Renal cortical epithelial cell (primary cell): ENCODE measurements at regions not wholly inside any gene's neighbourhood (a gene's known extent, or its start where the extent isn't known, plus 50 kb on each side); places are given as distances from the start of the nearest gene placed in this dataset.

Experiments used
- DNase-seq: peaks from one replicate; pipeline ENCODE4 v3.0.0-alpha.2; 2011; ENCODE audit warnings: low read depth

DNA sequence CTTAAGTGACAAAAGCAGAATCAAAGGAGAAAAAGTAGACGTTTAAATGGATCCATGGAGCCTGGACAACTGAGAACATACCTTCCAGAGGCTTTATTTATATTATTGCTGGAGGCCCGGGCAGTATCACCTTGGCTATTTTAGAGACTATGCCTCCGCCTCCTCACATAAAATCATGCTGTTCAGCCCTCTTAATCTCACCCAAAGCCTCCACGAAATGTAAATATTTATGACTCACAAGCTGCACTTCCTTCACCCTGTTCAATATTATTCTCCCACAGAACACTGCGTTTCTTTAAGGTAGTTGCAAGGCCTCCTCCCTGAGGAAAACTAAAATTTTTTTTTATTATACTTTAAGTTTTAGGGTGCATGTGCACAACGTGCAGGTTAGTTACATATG is 478.6 kb upstream of the ACVR2A start:
- DNase-seq: no peak

DNA sequence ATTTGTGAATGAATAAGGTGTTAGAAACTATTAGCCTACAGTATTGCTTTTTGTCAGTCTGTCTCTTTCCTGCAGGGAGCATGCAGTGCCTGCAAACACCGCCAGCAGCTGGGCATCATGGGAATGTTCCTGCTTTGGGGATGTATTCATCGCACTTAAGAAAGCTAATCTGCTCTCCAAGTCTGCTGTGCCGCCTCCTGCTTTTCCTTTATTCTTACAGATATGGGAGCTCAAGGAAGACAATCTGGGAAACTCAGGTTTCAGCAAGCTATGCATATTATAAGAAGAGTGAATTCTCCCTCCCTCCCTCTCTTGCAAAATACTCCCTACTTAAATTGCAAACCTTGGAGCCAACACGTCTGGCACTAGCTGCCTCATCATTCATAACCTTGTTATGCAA is 479.2 kb upstream of the ACVR2A start:
- no peak for DNase-seq

DNA sequence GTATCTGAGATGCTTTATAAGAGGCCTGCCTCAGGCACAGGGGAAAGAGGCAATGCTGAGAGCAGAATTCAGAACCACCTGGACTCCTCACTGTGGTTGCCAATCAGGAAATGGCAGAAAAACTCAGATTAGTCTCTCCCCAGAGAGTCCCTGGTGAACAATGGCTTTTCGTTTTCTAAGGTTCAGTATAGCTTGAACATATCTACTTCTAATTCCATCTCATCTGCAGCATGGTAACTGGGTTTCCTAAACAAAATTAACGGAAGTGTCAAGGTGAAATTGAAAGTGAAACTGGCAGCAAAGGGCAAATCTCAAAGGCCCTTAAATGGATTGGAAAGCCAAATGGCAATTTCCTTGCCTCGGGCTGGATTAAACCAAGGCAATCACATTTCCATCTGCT is 480.2 kb upstream of the ACVR2A start:
- DNase-seq: peak; percentile 29

DNA sequence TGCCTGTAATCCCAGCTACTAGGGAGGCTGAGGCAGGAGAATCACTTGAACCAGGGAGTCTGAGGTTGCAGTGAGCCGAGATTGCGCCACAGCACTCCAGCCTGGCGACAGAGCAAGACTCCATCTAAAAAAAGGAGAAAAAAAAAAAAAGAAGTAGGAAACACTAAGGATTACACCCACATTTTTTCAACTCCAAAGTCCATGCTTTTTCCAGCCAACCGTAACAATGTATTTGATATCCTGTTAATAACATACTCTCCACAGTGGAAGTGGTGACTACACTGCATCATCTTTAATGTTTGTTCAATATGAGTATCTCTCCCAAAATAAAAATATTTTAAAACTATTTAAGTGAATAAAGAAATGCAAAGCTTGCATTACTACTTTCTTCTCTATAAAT is 481.6 kb upstream of the ACVR2A start:
- DNase-seq: peak; percentile 61

DNA sequence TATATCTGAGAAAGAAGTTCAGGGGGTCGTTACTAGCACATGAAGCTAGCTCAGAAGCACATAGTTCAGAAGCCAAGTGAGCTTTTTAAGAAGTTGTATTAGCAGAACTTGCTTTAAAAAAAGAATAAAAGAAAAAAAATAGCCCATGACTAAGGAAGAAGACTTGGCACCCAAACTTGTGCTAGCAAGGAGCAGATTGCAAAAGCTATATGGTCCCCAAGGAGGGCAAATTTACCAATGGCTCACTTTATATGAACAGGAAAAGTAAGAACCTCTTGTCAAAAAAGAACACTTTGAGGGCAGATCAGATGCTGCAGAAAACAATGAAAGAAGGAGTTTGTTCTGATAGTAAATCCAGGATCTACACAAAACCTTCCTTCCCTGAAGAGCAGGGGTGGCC is 486.5 kb upstream of the ACVR2A start:
- no peak for DNase-seq

DNA sequence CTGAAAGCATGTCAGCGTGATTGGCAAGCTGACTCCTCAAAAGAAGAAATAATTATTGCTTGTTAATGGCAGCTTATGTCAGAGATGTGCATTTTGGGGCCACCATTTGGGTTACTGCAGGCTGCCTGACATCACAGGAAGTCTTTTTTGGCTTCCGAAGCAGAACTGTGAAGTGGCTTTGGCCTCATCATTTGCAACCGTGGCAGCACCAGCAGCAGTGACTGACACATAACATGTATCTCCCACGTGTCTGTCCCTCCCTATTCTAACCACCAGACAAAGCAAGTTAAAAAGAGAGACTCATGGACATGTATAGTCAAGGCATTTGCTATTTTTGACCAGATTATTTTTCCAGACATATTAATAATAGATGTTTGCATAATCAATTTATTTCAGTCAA is 488.7 kb upstream of the ACVR2A start:
- no peak for DNase-seq

DNA sequence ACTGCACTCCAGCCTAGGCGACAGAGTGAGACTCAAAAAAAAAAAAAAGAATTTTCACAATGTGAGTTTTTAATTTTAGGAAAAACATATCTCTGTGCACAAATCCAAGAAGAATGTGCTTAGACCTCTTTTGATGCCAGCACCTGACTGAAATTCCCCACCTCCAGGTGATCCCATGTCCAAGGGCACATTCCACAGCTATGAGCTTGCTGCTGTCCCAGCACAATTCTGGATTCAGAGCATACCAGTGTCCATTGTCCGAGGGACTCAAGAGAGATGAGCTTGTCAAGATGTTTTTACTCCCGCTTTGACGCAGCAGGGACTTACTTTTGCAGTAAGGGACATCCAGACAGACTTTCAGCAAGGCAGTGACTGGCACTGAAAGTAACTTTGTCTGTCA is 489.1 kb upstream of the ACVR2A start:
- DNase-seq: peak; percentile 29

DNA sequence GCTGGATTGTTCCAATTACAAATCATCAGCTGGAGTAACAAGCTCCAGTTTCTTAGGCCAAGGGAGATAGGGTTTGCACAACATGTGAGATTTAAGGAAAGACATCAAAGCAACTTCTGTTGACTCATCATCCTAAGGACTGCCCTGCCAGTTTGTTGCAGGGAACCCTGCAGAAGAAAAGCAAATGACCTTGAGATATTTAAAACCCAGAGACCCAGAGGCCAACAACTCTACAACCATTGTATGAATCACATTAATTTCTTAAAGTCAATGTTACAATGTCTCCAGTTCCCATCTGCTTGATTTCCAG is 491.8 kb upstream of the ACVR2A start:
- DNase-seq: no peak

DNA sequence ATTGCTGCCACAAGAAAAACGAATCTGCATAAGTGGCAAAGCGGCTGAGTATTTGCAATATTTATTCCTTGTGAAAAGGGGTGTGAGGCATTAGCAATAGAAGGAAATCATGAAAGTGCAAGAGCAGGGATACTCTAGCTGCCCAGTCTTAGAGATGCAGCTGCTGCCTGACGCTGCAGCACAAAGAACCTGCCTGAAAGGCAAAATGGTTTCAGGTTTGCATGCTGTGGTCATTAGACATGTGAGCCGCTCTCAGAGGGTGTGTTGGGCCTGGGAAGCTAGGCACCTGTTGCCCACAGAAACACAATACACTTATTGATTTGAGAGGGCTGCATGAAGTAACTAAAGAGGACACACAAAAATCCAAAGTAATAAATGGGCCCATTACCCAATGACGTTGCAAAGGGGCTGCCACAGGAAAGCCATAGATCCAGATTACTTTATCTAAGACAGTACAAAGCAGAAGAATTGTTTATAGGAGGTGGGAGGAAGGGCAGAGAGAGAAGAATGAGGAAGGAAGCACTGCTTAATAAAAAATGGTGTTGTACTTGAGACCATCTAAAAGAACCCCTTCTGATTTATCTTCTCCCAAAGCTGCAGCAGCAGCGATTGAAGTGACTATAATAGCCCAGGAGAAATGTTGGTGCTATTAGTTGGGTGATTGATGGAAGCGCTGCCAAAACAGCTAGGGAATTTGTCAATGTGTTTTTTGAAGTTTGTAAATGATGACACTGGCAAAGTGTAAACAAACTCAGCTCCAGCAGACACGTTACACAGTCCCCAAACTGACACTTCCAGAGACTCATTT is 492.4 kb upstream of the ACVR2A start:
- DNase-seq: no peak

DNA sequence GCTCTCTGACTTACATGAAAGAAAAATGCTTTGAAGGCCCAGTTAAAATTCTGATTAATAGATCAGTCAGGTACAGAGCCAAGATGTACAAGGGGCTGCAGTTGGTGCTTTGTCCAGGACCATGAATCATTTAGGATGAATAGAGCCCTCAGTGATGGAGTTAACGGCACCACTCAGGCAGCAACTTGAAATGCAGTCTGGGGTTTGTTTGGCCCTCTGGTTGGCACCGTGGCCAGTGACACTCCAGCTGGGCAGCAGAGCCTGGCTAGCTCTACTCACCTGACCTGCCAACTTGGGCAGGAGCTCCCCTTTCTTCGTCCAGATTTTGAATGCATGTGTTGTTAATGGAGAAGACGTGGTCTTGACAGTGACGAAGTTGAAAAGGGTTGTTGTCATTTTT is 493.0 kb upstream of the ACVR2A start:
- DNase-seq: no peak

DNA sequence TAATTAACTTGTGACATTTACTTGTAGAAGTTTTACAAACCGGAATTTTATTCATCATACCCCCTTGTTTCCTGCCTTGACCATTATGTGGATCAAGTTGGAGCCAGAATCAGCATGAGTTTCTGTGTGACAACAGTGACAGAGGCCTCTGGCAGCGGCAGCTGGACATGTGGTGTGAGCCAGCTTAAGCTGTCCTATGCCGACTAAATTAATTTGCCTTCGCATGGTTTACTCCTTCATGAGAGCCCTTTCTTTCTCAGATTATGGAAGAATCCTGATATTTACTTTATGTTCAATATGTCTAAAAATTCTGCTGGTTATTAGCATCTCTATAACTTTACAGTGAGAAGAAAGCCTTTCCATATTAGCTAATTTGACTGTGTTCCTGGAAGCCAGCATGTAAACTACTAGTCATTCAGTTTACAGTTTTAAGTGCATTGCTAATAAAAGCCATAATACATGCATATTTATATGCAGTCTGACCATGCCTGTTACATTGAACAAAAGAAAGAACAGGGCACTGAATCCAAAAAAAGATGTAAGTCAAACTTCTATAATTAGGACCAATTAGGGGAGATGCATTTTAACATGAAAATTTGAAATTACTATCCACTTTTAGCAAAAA is 495.8 kb upstream of the ACVR2A start:
- DNase-seq: peak; percentile 15

DNA sequence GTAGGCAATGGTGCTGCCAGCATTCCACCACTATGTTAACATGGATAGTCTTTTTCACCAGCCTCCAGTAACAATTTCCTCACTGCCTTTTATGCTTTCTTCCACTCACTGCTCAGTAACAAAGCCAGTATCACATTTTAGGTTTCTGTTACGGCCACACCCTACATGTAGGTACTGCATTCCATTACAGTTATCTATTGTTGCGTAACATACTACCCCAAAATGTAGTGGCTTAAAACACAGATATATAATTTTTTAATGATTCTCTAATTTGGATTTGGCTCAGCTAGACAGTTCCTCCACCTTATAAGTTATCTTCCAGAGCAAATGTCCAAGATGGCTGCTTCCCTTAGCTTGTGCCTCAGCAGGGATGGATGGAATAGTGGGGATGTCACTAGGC is 498.7 kb upstream of the ACVR2A start:
- no peak for DNase-seq

DNA sequence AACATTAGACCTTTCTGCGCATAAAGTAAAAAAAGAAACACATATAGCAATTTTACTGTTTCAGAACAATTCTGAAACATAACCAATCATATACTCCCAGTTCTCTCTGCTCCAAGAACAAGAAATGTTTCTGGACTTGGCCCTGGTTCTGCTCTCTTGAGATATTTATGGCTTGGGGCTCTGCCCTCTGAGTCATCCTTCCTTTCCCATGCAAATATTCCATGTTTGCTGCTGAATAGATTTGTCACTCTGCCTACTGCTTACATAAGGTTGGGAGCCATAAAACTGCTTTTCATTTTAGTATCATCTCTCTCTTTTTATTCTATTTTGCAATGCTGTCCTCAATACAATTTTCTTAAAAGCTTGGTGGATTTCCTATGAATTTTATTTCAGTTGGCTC is 499.6 kb upstream of the ACVR2A start:
- DNase-seq: peak; percentile 37

DNA sequence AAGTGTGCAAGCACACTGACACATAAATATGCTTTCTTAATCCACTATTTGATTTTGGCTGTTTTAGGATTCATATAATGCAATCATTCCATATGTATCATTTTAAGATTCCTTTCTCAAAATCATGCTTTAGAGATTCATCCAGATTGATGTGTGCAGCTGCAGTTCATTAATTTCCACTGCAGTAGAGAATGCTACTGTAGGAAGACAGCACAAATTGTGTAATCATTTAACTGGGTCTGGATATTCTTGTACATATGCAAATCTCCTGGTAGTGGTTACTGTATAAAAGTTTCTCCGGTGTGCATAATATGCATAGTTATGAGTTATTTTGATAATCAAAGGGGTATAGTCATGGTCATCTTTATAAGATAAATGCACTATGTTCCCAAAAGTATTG is 502.5 kb upstream of the ACVR2A start:
- no peak for DNase-seq

DNA sequence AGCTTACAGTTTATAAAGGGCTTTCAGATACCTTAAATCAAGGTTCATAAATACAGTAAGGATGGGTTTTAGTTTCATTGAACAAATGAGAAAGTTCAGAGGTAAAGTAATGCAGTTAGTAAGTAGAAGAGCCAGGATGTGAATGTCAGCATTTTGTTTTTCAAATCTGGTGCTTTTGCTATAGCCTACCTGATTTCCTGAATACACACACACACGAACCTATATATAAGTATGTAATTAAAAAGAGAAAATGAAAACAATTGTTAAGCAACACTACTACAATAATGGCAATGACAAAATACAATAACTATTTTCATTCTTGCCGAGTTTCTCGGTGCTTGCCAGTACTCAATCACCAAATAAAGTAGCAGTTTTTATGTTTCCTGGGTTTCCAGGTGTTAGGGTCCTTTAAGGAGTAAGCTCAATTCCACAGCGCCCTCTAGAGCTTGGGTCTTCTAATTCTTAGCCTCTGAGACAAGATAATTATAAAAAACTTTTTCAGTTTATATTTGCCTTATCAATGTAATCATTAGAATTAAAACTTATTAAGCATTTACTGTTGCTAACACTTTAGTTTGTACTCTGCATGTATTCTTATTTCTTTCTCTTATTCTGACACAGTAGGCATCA is 512.9 kb upstream of the ACVR2A start:
- DNase-seq: peak; percentile 59

DNA sequence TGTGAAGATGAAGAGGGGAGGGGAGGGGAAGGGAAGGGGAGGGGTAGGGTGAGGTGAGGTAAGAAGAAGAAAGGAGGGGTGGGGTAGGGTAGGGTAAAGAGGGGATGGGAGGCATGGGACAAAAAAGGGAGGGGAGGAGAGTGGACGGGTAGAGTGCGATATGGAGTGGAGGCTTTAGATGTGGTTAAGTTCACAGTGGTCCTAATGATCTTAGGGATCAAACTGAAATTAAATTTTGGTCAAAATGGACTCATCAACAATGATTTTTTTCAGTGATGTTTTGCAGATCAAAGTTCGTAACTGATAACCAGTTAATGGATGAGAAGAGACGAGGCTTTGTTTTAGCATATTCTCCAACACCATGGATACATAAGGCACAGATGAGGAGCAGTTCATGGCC is 513.9 kb upstream of the ACVR2A start:
- DNase-seq: no peak

DNA sequence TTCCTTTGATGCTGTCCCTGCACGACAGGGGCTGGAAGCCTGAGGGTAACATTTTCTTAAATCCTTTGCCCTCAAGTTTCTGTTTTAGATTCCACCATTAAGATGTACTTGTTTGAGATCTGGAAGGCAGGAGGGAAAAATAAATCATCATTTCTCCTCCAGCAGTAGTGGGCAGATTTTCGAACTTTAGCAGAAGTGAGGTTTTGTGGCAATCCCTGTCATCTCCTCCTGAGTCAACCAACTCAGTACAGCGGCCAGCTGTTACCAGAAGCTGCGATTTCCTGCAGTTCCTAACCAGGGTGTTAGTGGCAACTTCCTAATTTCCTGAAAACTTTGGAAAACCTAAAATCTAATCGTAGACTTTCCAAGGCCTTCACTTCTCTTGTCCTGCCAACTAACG is 517.2 kb upstream of the ACVR2A start:
- DNase-seq: no peak

DNA sequence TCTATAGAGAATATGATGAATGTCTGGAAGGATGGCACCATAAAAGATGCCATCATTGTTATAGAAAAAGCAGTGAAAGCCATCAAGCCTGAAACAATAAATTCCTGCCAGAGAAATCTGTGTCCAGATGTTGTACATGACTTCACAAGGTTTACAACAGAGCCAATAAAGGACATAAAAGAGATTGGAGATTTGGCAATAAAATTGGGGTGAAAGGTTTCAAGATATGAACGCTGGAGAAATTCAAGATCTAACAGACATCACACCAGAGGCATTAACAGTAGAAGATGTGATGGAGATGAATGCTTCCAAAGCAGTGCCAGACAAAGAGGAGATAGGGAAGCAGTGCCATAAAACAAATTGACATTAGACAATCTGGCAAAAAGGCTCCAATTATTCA is 518.8 kb upstream of the ACVR2A start:
- no peak for DNase-seq

DNA sequence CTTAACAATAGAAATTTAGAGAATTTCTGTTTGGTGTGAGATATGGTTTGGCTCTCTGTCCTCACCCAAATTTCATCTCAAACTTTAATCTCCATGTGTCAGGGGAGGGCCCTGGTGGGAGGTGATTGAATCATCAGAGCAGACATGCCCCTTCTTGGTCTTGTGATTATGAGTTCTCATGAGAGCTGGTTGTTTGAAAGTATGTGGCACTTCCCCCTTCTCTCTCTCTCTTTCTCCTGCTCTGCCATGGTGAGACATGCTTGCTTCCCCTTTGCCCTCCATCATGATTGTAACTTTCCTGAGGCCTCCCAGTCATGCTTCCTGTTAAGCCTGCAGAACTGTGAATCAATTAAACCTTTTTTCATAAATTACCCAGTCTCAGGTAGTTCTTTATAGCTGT is 524.7 kb upstream of the ACVR2A start:
- no peak for DNase-seq

DNA sequence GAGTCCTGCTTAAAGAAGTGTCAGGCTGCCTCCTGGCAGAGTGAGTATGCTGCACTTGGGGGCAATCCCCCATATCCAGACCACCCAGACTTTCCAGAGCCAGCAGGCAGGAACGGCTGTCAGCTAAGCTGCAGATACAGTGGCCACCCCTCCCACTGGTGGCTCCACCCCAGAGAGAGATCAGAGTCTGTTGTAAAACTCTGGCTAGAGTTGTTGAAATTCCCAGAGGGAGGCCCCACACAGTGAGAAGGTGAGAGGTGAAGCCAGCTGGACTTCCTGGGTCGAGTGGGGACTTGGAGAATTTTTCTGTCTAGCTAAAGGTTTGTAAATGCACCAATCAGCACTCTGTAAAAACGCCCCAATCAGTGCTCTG is 533.8 kb upstream of the ACVR2A start:
- DNase-seq: no peak

DNA sequence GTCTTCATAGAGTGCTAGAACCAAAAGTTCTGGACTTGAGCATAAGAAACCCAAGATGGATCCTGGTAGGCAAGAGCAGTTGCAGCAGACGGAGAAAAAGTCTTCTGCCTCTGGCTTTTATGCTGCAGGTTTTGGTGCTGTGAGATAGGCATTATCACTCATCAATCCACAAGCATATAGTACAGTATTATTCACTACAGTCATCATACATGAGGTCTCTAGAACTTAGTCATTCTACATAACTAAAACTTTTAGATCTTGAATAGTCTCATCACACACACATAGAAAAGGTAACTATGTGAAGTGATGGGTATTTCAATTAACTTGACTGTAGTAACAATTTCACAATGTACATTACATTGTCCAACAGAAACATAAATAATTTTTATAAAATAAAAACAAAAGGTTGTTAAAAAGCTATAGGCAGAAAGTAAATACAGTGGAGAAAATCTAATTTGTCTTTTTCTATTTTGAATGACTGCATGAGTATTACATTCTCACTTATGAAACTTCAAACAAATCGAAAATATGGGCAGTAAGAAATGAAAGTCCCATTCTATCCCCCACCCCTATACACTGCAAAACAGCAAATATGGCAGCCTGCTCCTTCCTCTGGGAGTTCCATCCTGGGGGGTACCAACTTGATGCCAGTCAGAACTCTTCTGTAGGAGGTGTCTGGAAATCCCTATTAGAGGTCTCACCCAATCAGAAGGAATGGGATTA is 534.3 kb upstream of the ACVR2A start:
- DNase-seq: no peak

DNA sequence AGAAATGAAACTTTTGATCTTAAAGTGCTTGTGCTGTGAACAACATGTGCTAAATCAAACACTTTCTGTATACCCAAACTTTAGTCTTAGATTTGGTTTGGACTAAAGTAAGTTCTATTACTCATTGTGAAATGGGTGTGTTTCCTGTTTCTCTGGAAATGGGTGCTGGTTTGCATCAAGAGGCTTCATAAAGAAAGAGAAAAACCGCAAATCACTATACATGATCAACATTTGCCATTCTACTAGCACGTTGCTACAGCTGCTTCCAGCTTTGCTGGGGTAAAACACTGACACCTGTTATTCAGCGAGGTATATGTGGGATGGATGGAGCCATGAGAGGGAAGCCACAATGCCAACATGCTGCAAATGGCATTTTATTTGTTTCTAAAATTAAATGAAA is 547.0 kb upstream of the ACVR2A start:
- no peak for DNase-seq

DNA sequence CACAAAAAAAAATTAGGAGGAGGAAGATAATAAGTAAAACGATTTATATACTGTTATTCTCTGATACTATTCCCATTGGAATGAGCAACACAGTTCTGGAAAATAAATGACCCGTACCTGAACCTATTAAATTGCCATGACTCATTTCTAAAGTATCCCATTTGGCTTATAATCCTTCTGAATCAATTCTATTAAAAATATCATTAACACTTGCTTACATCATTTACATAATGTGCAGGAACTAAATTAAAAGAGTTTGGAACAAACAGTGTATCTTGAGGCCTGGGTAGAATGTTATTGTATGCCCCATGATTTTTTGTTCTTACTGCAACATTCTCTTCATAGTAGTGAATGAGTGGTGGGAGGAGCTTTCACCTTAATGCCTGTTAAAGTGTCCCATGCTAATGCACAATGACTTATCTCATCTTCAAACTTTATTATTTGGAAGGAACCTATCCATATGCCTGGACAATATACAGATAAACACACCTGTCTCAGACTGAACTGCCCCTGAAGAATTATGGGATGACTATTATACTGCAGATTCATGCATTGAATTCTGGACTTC is 549.9 kb upstream of the ACVR2A start:
- peak; percentile 96 for DNase-seq
